Right renal cortex interstitium (tissue), 3 donors: ENCODE measurements at regions not wholly inside any gene's neighbourhood (a gene's known extent, or its start where the extent isn't known, plus 50 kb on each side); places are given as distances from the start of the nearest gene placed in this dataset.
"Not testable (repeated sequence)": the region's sequence is repeated elsewhere in the genome, so short reads cannot be mapped to it uniquely, and the experiment has no call there.

Experiments used
- DNase-seq, 3 donors: peaks; one replicate each; pipeline ENCODE4 v3.0.0-alpha.2; 2013; ENCODE audit warnings: low read depth in 3 of 3, low spot score in 2 of 3

- no peak for DNase-seq
These were observed 135.2 kb upstream of the RFLNA start for GRCh38 chr12:124159655-124160054.

DNA sequence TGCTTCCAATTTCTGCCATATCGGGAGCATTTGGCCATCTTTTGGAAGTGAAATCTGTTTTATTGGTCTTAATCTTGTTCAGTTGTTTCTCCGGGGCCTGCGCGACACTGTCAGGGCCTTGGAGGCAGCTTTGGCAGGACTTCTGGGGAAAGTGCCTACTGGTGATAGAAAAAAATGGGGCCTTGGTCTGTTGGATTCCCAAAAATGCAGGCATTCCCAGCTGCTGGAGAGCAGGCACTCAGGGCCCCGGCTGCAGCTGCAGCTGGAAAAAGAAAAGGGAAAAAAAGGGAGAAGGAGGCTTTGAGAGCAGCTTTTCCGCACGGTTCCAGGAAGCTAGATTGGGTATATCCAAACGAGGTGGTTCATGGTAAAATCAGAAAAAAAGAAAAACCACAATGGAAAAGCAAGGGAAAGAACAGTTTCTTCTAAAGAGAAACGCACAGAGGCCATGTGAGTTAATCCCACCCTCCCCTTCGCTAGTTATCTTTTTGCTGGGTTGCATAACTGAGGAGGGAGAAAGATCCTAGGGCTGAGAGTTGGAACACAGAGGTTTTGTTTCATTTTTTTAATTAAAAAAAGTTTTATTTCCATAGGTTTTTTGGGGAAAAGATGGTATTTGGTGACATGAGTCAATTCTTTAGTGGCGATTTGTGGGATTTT lies 134.7 kb upstream of the RFLNA start:
- DNase-seq = no peak

- not testable (repeated sequence) for DNase-seq
These were observed 133.5 kb upstream of the RFLNA start for GRCh38 chr12:124161402-124161801.

GRCh38 chr12:124162151-124163110 lies 132.5 kb upstream of the RFLNA start:
- DNase-seq = no peak

DNA sequence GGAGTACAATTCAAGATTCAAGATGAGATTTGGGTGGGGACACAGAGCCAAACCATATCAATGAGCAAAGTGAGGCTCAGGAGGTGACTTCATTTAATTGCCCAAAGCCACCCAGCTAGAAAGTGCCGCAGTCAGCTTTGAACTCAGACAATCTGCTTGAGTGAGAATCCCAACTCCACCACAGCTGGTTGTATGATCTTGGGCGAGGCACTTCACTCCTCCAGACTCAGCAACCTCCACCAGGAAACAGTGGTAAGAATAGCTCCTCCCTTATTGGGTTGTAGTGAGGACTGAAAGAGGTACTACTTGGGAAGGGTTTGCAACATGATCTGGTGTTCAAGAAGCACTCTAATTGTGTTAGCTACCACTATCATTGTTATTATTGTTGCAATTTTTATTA lies 129.2 kb upstream of the RFLNA start:
- no peak for DNase-seq

- no peak for DNase-seq
These were observed 127.8 kb upstream of the RFLNA start for GRCh38 chr12:124167141-124167540.

DNA sequence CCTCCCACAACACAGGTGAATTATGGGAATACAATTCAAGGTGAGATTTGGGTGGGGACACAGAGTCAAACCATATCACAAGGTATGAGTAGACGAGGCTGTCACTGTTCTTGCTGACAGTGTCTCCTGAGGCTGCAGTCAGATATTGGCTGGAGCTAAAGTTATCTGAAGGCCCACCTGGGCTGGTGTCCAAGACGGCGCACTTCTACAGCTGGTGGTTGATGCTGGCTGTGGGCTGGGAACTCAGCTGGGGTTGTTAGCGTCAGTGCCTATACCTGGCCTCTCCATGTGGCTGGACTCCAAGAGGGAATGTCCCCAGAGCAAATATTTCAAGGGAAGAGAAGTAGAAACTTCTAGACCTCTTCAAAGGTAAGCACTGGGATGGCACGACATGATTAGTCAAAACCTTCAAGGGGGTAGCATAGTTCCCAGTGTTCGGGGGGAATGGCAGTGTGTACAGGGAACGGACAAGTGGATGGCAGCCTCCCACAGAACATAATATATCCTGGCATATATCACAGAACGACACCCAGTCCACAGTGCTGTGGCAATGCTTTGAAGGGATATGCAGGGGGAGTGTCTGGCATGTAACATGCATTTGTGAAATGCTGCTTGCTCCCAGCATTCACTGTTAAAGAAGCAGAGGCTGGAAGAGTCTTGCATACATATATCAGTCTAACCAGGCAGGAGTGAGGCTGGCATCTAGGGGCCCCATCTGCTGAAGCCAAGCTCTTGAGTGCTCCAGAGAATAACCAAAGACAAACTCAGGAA lies 126.7 kb upstream of the RFLNA start:
- no peak for DNase-seq

GRCh38 chr12:124169577-124170284 lies 125.2 kb upstream of the RFLNA start:
- no peak for DNase-seq

- no peak for DNase-seq
These were observed 124.1 kb upstream of the RFLNA start for GRCh38 chr12:124170760-124171159.

DNA sequence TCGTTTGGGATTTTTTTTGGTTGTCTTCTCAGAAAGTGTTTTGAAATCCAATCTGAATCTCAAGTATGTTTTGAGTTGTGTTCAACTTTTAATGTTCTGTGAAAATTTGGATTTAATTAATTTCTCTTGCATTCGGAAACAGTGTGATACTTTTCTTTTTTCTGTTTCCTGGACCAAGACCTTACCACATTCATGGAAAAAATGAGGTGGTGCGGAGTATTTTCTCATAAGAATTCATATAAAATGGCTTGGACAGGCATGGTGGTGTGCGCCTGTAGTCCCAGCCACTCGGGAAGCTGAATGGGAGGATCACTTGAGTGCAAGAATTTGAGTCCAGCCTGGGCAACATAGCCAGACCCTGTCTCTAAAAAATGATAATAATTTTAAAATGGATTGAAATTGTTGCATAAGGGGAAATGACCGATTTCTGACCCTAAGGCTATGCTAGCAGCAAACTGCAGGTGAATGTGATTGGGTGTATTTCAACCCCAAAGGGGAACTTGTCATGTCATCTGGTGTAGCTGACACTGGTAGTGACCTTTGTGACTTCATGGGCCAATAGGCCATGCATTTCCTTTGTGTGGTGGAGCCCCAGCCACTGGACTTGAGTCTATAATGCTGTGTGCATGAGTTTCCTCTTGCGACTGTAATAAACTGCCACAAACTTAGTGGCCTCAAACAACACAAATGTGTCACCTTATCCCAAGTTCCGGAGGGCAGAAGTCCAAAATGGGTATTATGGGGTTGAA lies 123.5 kb upstream of the RFLNA start:
- no peak for DNase-seq

- DNase-seq = no peak
These were observed 122.3 kb upstream of the RFLNA start for GRCh38 chr12:124172636-124173035.

- no peak for DNase-seq
These were observed 121.2 kb upstream of the RFLNA start for GRCh38 chr12:124173692-124174091.

DNA sequence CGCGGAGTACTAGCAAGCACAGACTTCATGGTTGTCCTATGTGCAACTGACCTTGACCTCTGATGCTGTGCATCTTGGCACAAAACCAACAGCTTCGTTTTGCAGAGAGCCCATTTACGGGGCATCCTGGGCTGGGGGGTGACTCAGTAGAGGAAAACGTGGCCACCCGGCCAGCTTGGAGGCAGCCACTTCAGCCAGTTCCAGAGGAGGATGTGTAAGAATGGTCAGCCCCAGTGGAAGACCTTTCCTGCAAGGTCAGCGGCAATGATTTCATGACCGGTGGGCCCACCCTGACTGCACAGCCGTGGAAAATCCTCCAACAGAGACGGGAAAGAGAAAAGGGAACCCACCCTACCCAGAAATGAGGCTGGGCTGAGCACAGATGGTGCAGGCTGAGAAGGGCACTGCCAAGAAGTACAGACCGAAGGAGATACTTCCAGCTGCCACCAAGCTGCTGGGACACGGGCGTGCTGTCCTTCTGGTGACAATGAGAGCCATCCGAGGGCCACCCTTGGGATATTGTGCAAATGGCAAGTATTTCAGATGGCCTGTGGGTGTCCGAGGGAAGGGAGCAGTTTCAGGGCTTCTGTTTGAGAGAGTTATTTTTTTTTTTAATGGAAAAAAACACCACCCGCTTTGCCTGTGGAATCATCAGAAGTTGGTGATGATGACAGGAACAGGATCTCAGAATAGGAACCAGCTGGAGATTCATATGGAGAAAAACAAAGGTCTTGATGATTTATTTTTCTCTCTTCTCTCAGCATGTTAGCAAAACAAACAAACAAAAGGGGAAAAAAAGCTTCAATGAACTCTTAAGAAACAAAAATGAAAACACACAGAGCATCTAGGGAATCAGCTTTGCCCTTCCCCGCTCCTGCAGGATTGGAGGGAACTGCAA lies 120.2 kb upstream of the RFLNA start:
- DNase-seq = no peak

DNA sequence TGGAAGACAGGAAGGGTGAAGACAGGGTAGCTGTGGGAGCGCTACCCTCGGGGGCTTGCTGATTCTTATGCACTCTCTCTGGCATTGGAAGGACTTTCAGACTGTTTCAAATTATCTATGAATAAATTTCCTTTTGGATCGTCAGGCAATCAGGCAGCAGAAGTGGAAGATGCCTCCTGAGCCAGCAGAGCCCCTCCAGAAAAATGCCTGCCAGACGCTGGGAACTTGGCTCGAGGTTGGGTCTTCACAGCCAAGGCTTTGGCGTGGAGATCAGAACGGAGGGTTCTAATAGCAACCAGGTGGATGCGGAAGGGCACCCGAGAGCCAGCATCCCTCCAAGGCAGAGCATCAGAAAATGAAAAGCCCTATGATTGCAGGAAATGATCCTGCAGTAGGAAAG lies 119.2 kb upstream of the RFLNA start:
- DNase-seq = no peak

GRCh38 chr12:124177276-124177950 lies 117.5 kb upstream of the RFLNA start:
- DNase-seq = no peak

GRCh38 chr12:124177951-124178316 lies 117.0 kb upstream of the RFLNA start:
- no peak for DNase-seq

- DNase-seq = no peak
These were observed 114.8 kb upstream of the RFLNA start for GRCh38 chr12:124179936-124180607.

DNA sequence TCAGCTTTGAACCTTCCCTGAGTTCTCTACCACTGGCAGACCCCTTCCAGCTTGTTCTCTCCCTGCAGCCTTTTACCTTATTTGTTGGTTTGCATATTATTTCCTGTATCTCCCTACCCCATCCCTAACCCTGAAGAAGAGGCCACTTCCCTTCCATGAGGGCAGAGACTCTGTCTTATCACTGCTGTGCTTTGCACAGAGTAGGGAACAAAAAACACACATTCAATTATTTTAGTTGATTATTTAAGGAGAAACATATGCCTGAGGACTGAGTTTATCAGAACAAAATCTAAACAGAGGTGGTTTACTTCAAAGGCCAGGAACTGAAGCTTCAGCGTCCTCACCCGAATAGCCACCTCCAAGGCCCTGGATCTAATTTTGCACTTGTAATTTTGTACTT lies 111.7 kb upstream of the RFLNA start:
- no peak for DNase-seq
